ENCODE measurements at regions not wholly inside any gene's neighbourhood (a gene's known extent, or its start where the extent isn't known, plus 50 kb on each side); places are given as distances from the start of the nearest gene placed in this dataset.
A peak's percentile ranks its signal among the peaks of the same experiment; 100 is the strongest.

DNA sequence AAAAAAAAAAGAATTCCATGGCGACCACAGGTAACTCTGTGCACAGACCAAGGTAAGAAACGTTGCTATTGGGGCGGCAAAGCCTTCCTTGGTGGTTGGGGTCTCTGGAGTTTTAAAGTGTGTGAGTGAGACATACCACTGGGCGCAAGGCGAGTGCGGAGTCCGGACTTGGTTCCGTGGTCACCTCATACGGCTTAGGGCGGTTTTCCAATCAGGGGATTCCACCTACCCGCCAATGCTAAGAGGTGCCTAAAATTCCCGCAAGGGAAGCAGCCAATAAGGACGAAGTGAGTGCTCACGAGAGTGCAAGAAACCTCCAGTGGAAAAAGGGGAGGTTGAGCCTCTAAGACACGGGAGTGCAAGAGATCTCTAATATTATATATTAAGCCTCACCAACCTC lies 68.6 kb upstream of the PRSS16 start:
- Histone ChIP-seq H3K9me3 (no peaks in the 10 kb centered on the region), H3K4me1 (no peaks in the 10 kb centered on the region; the same call in 1 of the 2 replicates), H3K27me3 (peaks cover 22% of the 10 kb centered on the region; the same call in 1 of the 2 replicates), H3K36me3 (no peaks in the 10 kb centered on the region), H3K4me3 (ENCODE audit: low read depth, low read length) (no peak overlapping the region)
- DNase-seq = no peak
- TF ChIP-seq, protein P1, sequence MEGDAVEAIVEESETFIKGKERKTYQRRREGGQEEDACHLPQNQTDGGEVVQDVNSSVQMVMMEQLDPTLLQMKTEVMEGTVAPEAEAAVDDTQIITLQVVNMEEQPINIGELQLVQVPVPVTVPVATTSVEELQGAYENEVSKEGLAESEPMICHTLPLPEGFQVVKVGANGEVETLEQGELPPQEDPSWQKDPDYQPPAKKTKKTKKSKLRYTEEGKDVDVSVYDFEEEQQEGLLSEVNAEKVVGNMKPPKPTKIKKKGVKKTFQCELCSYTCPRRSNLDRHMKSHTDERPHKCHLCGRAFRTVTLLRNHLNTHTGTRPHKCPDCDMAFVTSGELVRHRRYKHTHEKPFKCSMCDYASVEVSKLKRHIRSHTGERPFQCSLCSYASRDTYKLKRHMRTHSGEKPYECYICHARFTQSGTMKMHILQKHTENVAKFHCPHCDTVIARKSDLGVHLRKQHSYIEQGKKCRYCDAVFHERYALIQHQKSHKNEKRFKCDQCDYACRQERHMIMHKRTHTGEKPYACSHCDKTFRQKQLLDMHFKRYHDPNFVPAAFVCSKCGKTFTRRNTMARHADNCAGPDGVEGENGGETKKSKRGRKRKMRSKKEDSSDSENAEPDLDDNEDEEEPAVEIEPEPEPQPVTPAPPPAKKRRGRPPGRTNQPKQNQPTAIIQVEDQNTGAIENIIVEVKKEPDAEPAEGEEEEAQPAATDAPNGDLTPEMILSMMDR (IDR thresholded peaks at IDR 0.05; ENCODE audit: low read depth, low read length) = no peak

DNA sequence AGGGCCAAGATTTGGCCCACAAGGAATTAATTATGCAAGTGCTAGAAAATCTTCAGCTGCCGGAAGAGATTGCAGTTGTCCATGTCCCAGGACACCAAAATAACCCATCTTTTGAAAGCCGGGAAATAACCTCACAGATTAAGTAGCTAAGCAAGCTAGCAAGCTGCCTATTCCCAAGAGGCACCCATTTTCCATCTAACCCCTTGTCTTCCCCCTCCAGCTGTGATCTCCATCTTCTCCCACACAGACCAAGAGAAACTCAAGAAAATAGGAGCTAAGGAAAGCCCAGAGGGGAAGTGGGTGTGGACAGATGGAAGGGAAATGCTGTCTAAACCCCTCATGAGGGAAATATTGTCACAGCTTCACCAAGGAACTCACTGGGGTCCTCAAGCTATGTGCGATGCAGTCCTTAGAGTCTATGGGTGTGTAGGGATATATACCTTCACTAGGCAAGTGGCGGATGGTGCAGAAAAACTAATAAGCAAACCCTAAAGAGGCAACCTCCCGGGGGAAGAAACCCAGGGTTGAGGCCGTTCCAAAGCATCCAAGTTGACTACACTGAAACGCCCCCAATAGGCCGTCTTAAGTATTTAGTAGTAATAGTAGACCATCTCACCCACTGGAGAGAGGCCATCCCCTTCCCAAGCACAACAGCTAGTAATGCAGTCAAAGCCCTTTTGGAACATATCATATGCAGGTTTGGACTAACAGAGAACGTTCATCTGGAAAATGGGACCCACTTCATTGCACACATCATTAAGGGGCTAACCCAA lies 64.3 kb upstream of the PRSS16 start:
- Histone ChIP-seq H3K9me3 (no peaks in the 10 kb centered on the region), H3K4me3 (ENCODE audit: low read depth, low read length) (no peak overlapping the region), H3K4me1 (no peaks in the 10 kb centered on the region; the same call in 1 of the 2 replicates), H3K27me3 (peaks cover 24% of the 10 kb centered on the region; the same call in 1 of the 2 replicates), H3K36me3 (no peaks in the 10 kb centered on the region)
- DNase-seq = no peak
- TF ChIP-seq, protein P1 (IDR thresholded peaks at IDR 0.05; ENCODE audit: low read depth, low read length) = no peak

DNA sequence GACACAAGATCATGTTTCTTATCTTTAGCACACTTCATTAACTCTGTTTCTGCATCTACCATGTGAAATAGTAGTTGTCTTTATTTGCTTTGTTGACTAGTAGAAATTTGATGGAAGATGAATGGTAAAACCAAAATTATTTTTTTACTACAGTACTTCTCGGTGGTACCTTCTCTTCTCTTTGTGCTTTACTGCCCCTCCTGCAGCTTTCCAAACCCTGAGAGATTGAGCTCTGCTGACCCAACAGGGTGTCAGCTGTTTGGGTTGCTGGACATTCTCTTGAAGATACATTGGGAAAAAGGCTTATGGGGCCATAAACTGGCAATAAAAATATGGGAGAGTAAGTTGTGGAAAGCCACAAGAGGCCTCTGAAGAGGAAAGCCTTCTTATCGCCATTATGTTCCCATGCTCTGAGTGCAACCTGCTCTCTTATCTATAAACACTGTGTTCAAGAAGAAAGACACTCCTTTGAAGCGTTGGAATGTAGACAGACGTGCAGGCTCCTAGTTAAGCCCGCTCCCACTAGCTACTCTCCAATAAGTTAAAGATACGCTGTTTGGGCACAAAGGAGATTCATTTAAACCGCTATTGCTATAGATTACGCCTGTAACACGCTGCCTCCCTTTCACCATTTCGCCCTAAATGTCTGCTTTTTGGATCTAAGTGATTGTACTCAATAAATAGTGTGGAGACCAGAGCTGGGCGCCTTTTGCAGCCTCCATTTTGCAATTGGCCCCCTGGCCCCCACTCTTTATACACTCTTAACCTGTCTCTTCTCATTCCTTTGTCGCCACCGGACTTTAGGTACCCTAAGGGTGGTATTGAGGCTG lies 60.1 kb upstream of the PRSS16 start:
- peaks cover 11% of the 10 kb centered on the region; the same call in 1 of the 2 replicates for H3K27me3 ChIP-seq
- H3K4me1 ChIP-seq = no peaks in the 10 kb centered on the region; the same call in 1 of the 2 replicates
- no peaks in the 10 kb centered on the region for H3K9me3 ChIP-seq
- H3K36me3 ChIP-seq = no peaks in the 10 kb centered on the region
- no peak for DNase-seq
- TF ChIP-seq, protein P1 (IDR thresholded peaks at IDR 0.05; ENCODE audit: low read depth, low read length) = no peak
- peak overlapping the region; percentile 87 for H3K4me3 ChIP-seq (ENCODE audit: low read depth, low read length)

DNA sequence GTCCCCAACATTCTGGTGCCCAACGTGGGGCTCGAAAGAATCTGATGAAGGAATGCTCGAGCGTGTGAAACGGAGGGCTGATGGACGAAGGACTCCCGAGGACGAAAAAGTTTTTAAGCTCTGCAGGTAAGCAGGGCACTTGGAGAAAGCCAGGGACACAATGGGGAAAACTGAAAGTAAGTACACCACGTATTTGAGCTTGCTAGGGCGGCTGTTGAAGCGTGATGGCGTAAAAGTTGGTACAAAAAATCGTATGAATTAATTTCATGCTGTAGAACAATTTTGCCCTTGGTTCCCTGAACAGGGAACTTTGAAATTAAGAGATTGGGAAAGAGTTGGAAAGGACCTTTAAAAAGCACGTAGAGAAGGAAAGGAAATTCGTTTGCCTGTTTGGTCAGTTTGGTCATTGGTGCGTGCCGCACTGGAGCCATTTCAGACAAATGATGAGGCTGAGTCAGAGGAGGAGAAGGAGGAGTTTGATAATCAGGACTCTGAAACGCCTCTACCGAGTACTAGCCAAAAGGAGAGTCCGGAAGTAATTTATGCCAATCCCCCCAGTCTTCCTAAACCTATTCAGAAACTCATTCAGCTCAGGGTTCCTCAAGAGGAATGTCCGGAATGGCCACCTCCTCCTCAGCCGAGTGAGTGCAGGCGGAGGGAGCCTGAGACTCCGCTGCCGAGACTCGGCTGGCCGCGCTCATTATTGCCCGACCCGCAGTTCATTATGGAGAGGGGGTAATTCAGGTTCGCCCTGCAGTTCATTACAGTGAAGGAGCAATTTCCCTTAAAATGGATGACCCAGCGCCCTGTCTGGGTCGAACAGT lies 59.2 kb upstream of the PRSS16 start:
- peak; percentile 53 for DNase-seq
- H3K27me3 ChIP-seq = peaks cover 3% of the 10 kb centered on the region; the same call in 1 of the 2 replicates
- H3K9me3 ChIP-seq = no peaks in the 10 kb centered on the region
- no peaks in the 10 kb centered on the region for H3K36me3 ChIP-seq
- H3K4me3 ChIP-seq (ENCODE audit: low read depth, low read length) = peak overlapping the region; percentile 87
- H3K4me1 ChIP-seq = no peaks in the 10 kb centered on the region; the same call in 1 of the 2 replicates
- TF ChIP-seq, protein P1 (IDR thresholded peaks at IDR 0.05; ENCODE audit: low read depth, low read length) = no peak

DNA sequence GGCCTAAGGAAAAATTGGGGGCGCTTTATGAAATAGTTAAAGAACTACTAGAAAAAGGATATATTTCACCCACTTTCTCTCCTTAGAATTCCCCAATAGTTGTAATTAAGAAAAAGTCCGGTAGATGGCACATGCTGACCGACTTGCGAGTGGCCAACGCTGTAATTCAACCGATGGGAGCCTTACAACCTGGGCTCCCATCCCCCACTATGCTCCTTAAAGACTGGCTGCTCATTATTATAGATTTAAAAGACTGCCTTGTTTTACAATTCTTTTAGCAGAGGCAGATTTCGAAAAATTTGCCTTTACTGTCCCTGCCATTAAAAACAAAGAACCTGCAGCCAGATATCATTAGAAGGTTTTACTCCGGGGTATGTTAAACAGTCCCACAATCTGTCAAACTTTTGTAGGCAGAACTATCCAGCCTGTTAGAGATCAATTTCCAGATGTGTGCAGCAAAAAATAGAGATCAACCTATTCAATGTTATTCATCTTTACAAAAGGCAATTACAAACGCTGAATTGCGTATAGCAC lies 58.5 kb upstream of the PRSS16 start:
- H3K36me3 ChIP-seq = no peaks in the 10 kb centered on the region
- 0 out of 2 replicates have a peak, but pooled peaks cover 2% of the 10 kb centered on the region for H3K27me3 ChIP-seq
- peak overlapping the region; percentile 87 for H3K4me3 ChIP-seq (ENCODE audit: low read depth, low read length)
- DNase-seq = peak; percentile 60
- H3K4me1 ChIP-seq = no peaks in the 10 kb centered on the region; the same call in 1 of the 2 replicates
- no peaks in the 10 kb centered on the region for H3K9me3 ChIP-seq
- TF ChIP-seq, protein P1 (IDR thresholded peaks at IDR 0.05; ENCODE audit: low read depth, low read length) = peak; percentile 74

Measured in BE2C (cell line).